ENCODE measurements at regions not wholly inside any gene's neighbourhood (a gene's known extent, or its start where the extent isn't known, plus 50 kb on each side); places are given as distances from the start of the nearest gene placed in this dataset.

DNA sequence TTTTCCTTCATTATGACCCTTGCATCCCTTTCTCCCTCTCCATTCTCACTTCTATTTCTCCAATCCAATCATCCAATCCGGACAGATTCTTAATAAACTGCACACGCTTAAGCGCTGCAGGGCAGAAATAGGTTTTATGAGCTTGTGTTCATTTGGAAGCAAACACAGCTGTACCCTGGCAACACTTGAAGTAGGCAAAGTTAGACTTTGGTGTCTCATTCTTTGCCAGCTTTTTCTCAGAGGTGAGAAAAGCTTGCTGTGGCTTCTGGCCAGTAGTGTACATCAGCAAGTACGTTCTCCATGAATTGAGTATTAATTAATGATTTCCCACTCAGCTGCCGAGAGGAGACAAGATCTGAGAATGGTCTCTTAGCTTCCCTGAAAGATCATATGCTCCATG is 88.5 kb downstream of the FBXO4 start:
- no TSS peak for BruUV-seq (replicated peaks)
- H2AFZ ChIP-seq (ENCODE audit: low read depth, low read length), result no peak overlapping the region
- H3K9me1 ChIP-seq (replicated peaks; ENCODE audit: control insufficient read depth, extremely low read depth, insufficient read depth, low read length), result no peaks in the 10 kb centered on the region
- H3K4me1 ChIP-seq (ENCODE audit: control insufficient read depth, extremely low read depth, insufficient read depth, low read length), result no peaks in the 10 kb centered on the region
- H3K4me2 ChIP-seq (ENCODE audit: insufficient read depth, low read length), result no peak overlapping the region
- CTCF ChIA-PET, result no interaction called here
- TF ChIP-seq EZH2 (IDR thresholded peaks at IDR 0.05; ENCODE audit: borderline replicate concordance, low read depth, low read length, severe bottlenecking), result no peak
- POLR2A ChIA-PET, result no interaction called here
- H4K20me1 ChIP-seq (replicated peaks; ENCODE audit: control insufficient read depth, extremely low read depth, insufficient read depth, low read length), result no peaks in the 10 kb centered on the region
- no peak for DNase-seq (ENCODE audit: low read depth, low spot score)
- FAIRE-seq, result no peak
- H3K79me2 ChIP-seq (ENCODE audit: control insufficient read depth, insufficient read depth, low read length), result no peaks in the 10 kb centered on the region
- no peak overlapping the region for H3K4me3 ChIP-seq (replicated peaks in 1 of 3; ENCODE audit: insufficient read depth in 1 of 3, low read depth in 1 of 3, low read length in 3 of 3)
- H3K27me3 ChIP-seq (ENCODE audit: control insufficient read depth in 2 of 2, insufficient read depth in 2 of 2, low read length in 2 of 2), result peaks cover 0 to 7% of the 10 kb centered on the region in 2 experiments
- no peak overlapping the region for H3K27ac ChIP-seq (ENCODE audit: insufficient read depth, low read depth, low read length)
- no peak overlapping the region for H3K9ac ChIP-seq (replicated peaks; ENCODE audit: extremely low read depth, insufficient read depth, low read length)
- no peaks in the 10 kb centered on the region for H3K36me3 ChIP-seq (ENCODE audit: control insufficient read depth in 2 of 2, extremely low read depth in 1 of 2, insufficient read depth in 2 of 2, low read length in 2 of 2)
- H3K9me3 ChIP-seq (replicated peaks; ENCODE audit: control insufficient read depth, insufficient read depth, low read length), result no peaks in the 10 kb centered on the region
- dilution Hi-C loops (cut with MboI; ENCODE audit: extremely low pct_ligation_motif_present, low sequenced_read_pairs), result no loop called here
- intact Hi-C loops (cut with micrococcal nuclease), result no loop called here

DNA sequence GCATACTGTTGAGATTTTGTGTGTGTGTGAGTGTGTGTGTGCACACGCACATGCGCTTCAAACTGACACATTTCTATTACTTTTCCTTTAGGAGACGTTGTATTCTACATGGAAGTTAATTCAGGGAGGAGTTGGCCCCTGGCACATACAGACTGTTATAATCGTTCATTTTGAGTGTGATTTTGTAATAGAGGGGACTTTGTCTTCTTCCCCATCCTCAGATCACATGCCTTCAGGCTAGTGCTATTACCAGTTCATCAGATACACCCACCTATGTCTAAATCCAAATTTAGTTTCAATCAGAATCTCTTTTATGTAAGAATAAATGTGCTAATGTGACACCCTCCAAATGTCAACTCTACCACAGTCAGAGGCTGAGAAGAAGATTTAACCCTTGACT is 90.2 kb downstream of the FBXO4 start:
- H3K4me1 ChIP-seq (ENCODE audit: control insufficient read depth, extremely low read depth, insufficient read depth, low read length), result no peaks in the 10 kb centered on the region
- POLR2A ChIA-PET, result no interaction called here
- H3K4me2 ChIP-seq (ENCODE audit: insufficient read depth, low read length), result no peak overlapping the region
- no peak overlapping the region for H3K4me3 ChIP-seq (replicated peaks in 1 of 3; ENCODE audit: insufficient read depth in 1 of 3, low read depth in 1 of 3, low read length in 3 of 3)
- no peaks in the 10 kb centered on the region for H3K36me3 ChIP-seq (ENCODE audit: control insufficient read depth in 2 of 2, extremely low read depth in 1 of 2, insufficient read depth in 2 of 2, low read length in 2 of 2)
- no peak for TF ChIP-seq GATA2 (IDR thresholded peaks at IDR 0.05; ENCODE audit: insufficient read depth, insufficient read length, low read depth, low read length)
- TF ChIP-seq, protein P1, sequence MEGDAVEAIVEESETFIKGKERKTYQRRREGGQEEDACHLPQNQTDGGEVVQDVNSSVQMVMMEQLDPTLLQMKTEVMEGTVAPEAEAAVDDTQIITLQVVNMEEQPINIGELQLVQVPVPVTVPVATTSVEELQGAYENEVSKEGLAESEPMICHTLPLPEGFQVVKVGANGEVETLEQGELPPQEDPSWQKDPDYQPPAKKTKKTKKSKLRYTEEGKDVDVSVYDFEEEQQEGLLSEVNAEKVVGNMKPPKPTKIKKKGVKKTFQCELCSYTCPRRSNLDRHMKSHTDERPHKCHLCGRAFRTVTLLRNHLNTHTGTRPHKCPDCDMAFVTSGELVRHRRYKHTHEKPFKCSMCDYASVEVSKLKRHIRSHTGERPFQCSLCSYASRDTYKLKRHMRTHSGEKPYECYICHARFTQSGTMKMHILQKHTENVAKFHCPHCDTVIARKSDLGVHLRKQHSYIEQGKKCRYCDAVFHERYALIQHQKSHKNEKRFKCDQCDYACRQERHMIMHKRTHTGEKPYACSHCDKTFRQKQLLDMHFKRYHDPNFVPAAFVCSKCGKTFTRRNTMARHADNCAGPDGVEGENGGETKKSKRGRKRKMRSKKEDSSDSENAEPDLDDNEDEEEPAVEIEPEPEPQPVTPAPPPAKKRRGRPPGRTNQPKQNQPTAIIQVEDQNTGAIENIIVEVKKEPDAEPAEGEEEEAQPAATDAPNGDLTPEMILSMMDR (IDR thresholded peaks at IDR 0.05; ENCODE audit: extremely low read depth in 1 of 2, insufficient read depth in 1 of 2, low read depth in 1 of 2, low read length in 2 of 2), result no peak
- no peak for TF ChIP-seq MYC (IDR thresholded peaks at IDR 0.05; ENCODE audit: low read depth, low read length)
- H4K20me1 ChIP-seq (replicated peaks; ENCODE audit: control insufficient read depth, extremely low read depth, insufficient read depth, low read length), result no peaks in the 10 kb centered on the region
- BruUV-seq (replicated peaks), result no TSS peak
- H3K27me3 ChIP-seq (ENCODE audit: control insufficient read depth in 2 of 2, insufficient read depth in 2 of 2, low read length in 2 of 2), result peaks cover 0 to 7% of the 10 kb centered on the region in 2 experiments
- H3K27ac ChIP-seq (ENCODE audit: insufficient read depth, low read depth, low read length), result no peak overlapping the region
- no peaks in the 10 kb centered on the region for H3K79me2 ChIP-seq (ENCODE audit: control insufficient read depth, insufficient read depth, low read length)
- dilution Hi-C loops (cut with MboI; ENCODE audit: extremely low pct_ligation_motif_present, low sequenced_read_pairs) (no loop called here), intact Hi-C loops (cut with micrococcal nuclease) (no loop called here)
- no peak overlapping the region for H2AFZ ChIP-seq (ENCODE audit: low read depth, low read length)
- no peaks in the 10 kb centered on the region for H3K9me1 ChIP-seq (replicated peaks; ENCODE audit: control insufficient read depth, extremely low read depth, insufficient read depth, low read length)
- no peak for DNase-seq (ENCODE audit: low read depth, low spot score)
- FAIRE-seq, result no peak
- H3K9me3 ChIP-seq (replicated peaks; ENCODE audit: control insufficient read depth, insufficient read depth, low read length), result no peaks in the 10 kb centered on the region
- CTCF ChIA-PET, result interaction anchor here (1.0 kb wide), 1 partner anchor 26 kb away, joined by 4 read pairs; no protein-coding TSS in a partner anchor
- no peak overlapping the region for H3K9ac ChIP-seq (replicated peaks; ENCODE audit: extremely low read depth, insufficient read depth, low read length)

All from endothelial cell of umbilical vein (primary cell).